Sigmoid colon (tissue), 6 donors: ENCODE measurements at regions not wholly inside any gene's neighbourhood (a gene's known extent, or its start where the extent isn't known, plus 50 kb on each side); places are given as distances from the start of the nearest gene placed in this dataset.

Source experiments
- DNase-seq: peaks from one replicate; pipeline ENCODE4 v3.0.0-alpha.2; 2019
- H3K27ac ChIP-seq, 4 donors: fragments of 200-600 bp; sonication (generic); one replicate each; pipeline ENCODE4 v1.5.1; 2016 to 2019; ENCODE audit warnings: mild to moderate bottlenecking in 1 of 4
- H3K27me3 ChIP-seq, 3 donors: fragments of 200-600 bp; sonication (generic); one replicate each; pipeline ENCODE4 v1.5.1; 2019; ENCODE audit warnings: mild to moderate bottlenecking in 1 of 3
- H3K36me3 ChIP-seq, 4 donors: fragments of 200-600 bp; sonication (generic); one replicate each; pipeline ENCODE4 v1.5.1; 2016 to 2019
- H3K4me1 ChIP-seq, 4 donors: fragments of 200-600 bp; sonication (generic); one replicate each; pipeline ENCODE4 v1.5.1; 2017 to 2019
- H3K4me3 ChIP-seq, 4 donors: fragments of 200-600 bp; sonication (generic); one replicate each; pipeline ENCODE4 v1.5.1; 2017 to 2019; ENCODE audit warnings: mild to moderate bottlenecking in 2 of 4, moderate library complexity in 1 of 4
- H3K9me3 ChIP-seq, 4 donors: fragments of 200-600 bp in 3 of 4; sonication (generic) in 3 of 4; one replicate each; pipeline versions ENCODE4 v1.5.1 to v1.6.1; 2013 to 2019
- CTCF ChIP-seq, 4 experiments: fragments of 450-650 bp in 3 of 4; fragments of 200-600 bp in 1 of 4; IDR thresholded peaks; one replicate each; pipeline ENCODE4 v1.5.1; 2016 to 2019; ENCODE audit warnings: antibody characterized with exemption in 4 of 4, mild to moderate bottlenecking in 3 of 4, moderate library complexity in 2 of 4
- EP300 ChIP-seq, 4 donors: sonication (generic); formaldehyde crosslinking; IDR thresholded peaks; one replicate each; pipeline ENCODE4 v1.6.1; 2017; ENCODE audit warnings: antibody characterized with exemption in 4 of 4
- POLR2A ChIP-seq, 2 donors: fragments of 450-650 bp; IDR thresholded peaks; one replicate each; pipeline ENCODE4 v1.6.1; 2016; ENCODE audit warnings: antibody characterized with exemption in 2 of 2, mild to moderate bottlenecking in 2 of 2, moderate library complexity in 2 of 2
- POLR2AphosphoS5 ChIP-seq, 4 donors: sonication (generic); formaldehyde crosslinking; IDR thresholded peaks; one replicate each; pipeline ENCODE4 v1.6.1; 2017; ENCODE audit warnings: antibody characterized with exemption in 4 of 4
- WGBS, 2 donors: extraction: QIAGEN DNeasy Blood & Tissue Kit; methylation state at CpG; one replicate each; pipeline ENCODE4 v1.1.7; 2013; 5-methylcytosine and 5-hydroxymethylcytosine counted together
- intact Hi-C: fragments of 100-400 bp; cut with DNase I; formaldehyde crosslinking; loops from one replicate; pipeline ENCODE4 v1.15.1; 2023
- donor health status: healthy with polysubstance abuse.
- donor health status: healthy.

DNA sequence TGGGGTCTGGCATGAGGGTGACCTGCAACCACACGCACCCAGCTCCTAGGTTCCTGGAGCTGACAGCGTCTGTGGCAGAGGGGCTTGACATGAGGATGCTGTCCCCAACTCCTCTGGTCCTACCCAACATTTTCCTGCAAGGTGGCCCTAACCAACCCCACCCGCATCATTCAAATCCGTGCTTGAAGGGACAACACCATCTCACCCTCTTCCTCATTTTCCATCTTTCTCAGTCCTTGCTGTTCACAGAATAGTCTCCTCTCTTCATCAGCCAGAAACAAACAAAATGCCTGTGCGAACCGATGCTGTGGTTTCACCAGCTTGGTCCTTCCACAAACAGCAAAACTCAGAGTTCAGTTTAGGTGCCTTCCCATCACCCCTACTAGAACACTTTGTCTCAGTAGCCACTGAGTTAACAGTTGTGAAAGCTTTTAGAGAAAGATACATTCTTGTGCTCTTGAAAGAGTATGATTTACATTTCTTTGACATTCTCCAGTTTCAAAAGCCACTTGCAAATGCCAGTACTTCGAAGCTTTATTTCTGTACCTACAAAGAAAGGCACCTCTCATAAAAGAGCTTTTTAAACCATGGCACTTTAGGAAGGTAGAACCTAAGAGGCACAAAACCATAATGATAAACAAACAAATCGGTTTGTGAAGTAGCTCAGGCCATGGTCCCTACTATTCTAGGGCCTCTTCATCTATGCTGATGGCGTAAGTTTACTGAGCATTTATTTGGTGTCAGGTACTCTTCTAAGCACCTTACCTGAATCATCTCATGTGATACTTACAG, 360.1 kb downstream of the SHQ1 start:
- Histone ChIP-seq H3K4me3 (no peak overlapping the region), H3K27ac (peak overlapping the region in 2 of 4 donors; percentile 28 to 31), H3K4me1 (peaks cover 0 to 37% (median 34%) of the 10 kb centered on the region in 4 donors), H3K9me3 (no peaks in the 10 kb centered on the region), H3K36me3 (no peaks in the 10 kb centered on the region), H3K27me3 (no peaks in the 10 kb centered on the region)
- no peak for DNase-seq
- no peak for TF ChIP-seq POLR2AphosphoS5 (IDR thresholded peaks at IDR 0.05)
- TF ChIP-seq POLR2A (IDR thresholded peaks at IDR 0.05) = no peak
- no peak for TF ChIP-seq EP300 (IDR thresholded peaks at IDR 0.05)
- TF ChIP-seq CTCF (IDR thresholded peaks at IDR 0.05) = no peak
- intact Hi-C loops = no loop called here
- 81 to 84% methylated on average over 9 of the region's 9 CpGs for WGBS, 2 donors

- no peaks in the 10 kb centered on the region for H3K9me3 ChIP-seq
- peaks cover 0 to 43% (median 42%) of the 10 kb centered on the region in 4 donors for H3K4me1 ChIP-seq
- WGBS, 2 donors = 49 to 55% methylated on average over 11 of the region's 11 CpGs
- peak; percentile 79 for DNase-seq
- H3K4me3 ChIP-seq = no peak overlapping the region
- peak overlapping the region in 2 of 4 donors; percentile 28 to 50 for H3K27ac ChIP-seq
- intact Hi-C loops = no loop called here
- no peaks in the 10 kb centered on the region for H3K27me3 ChIP-seq
- TF ChIP-seq CTCF (IDR thresholded peaks at IDR 0.05) (no peak), POLR2A (IDR thresholded peaks at IDR 0.05) (no peak), EP300 (IDR thresholded peaks at IDR 0.05) (peak in 1 of 4 donors; percentile 48), POLR2AphosphoS5 (IDR thresholded peaks at IDR 0.05) (peak in 1 of 4 donors; percentile 38)
- H3K36me3 ChIP-seq = no peaks in the 10 kb centered on the region
These were observed 361.0 kb downstream of the SHQ1 start for GRCh38 chr3:72487078-72487765.

DNA sequence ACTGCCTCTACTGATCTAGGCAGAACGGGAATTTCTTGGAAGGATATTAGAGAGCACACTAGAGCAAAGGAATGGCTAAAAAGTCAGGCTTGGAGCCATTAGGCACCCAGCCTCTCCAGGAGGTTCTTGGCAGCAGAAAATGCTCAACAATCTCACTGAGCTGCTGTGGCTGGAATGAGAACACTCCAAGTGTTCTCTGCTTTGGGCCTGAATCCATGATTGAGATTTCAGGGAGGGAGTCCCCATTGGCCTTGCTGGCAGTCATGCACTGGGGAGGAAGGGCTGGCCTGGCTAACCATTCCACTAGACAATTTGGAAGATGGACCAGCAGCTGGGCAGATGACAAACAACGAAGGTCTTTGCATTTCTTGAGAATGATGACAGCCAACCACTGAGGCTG, 362.6 kb downstream of the SHQ1 start:
- DNase-seq = no peak
- H3K27me3 ChIP-seq = no peaks in the 10 kb centered on the region
- H3K9me3 ChIP-seq = no peaks in the 10 kb centered on the region
- H3K4me3 ChIP-seq = no peak overlapping the region
- TF ChIP-seq EP300 (IDR thresholded peaks at IDR 0.05) = no peak
- peak in 2 of 4 donors; percentile 21 to 23 for TF ChIP-seq POLR2AphosphoS5 (IDR thresholded peaks at IDR 0.05)
- no peak for TF ChIP-seq CTCF (IDR thresholded peaks at IDR 0.05)
- no peak for TF ChIP-seq POLR2A (IDR thresholded peaks at IDR 0.05)
- peak overlapping the region; percentile 10 to 60 (median 37) for H3K27ac ChIP-seq
- peaks cover 0 to 43% (median 42%) of the 10 kb centered on the region in 4 donors for H3K4me1 ChIP-seq
- intact Hi-C loops = no loop called here
- WGBS, 2 donors = 70 to 85% methylated on average over 2 of the region's 2 CpGs
- no peaks in the 10 kb centered on the region for H3K36me3 ChIP-seq

- Histone ChIP-seq H3K4me3 (no peak overlapping the region), H3K27me3 (no peaks in the 10 kb centered on the region), H3K36me3 (no peaks in the 10 kb centered on the region), H3K9me3 (no peaks in the 10 kb centered on the region), H3K4me1 (peaks cover 0 to 43% (median 42%) of the 10 kb centered on the region in 4 donors), H3K27ac (peak overlapping the region in 1 of 4 donors; percentile 67)
- no peak for DNase-seq
- TF ChIP-seq CTCF (IDR thresholded peaks at IDR 0.05) (no peak), POLR2AphosphoS5 (IDR thresholded peaks at IDR 0.05) (no peak), EP300 (IDR thresholded peaks at IDR 0.05) (no peak), POLR2A (IDR thresholded peaks at IDR 0.05) (no peak)
- 88 to 90% methylated on average over 3 of the region's 3 CpGs for WGBS, 2 donors
- intact Hi-C loops = no loop called here
These were observed 364.6 kb downstream of the SHQ1 start for GRCh38 chr3:72483554-72484104.
